AG09319 (cell line): ENCODE measurements at regions not wholly inside any gene's neighbourhood (a gene's known extent, or its start where the extent isn't known, plus 50 kb on each side); places are given as distances from the start of the nearest gene placed in this dataset.

Source experiments
- DNase-seq: peaks from one replicate; pipeline ENCODE4 v3.0.0-alpha.2; 2010; ENCODE audit warnings: low read depth; ENCODE audit errors: extremely low read depth
- TF ChIP-seq, protein P1 (sequence below): IDR thresholded peaks from 2 replicates; pipeline ENCODE4 v1.5.1; 2011; ENCODE audit warnings: low read depth, mild to moderate bottlenecking, inconsistent platforms, low read length, moderate library complexity

GRCh38 chr16:73527187-73527586, 479.3 kb upstream of the ZFHX3 start:
- DNase-seq: no peak
- TF ChIP-seq, protein P1, sequence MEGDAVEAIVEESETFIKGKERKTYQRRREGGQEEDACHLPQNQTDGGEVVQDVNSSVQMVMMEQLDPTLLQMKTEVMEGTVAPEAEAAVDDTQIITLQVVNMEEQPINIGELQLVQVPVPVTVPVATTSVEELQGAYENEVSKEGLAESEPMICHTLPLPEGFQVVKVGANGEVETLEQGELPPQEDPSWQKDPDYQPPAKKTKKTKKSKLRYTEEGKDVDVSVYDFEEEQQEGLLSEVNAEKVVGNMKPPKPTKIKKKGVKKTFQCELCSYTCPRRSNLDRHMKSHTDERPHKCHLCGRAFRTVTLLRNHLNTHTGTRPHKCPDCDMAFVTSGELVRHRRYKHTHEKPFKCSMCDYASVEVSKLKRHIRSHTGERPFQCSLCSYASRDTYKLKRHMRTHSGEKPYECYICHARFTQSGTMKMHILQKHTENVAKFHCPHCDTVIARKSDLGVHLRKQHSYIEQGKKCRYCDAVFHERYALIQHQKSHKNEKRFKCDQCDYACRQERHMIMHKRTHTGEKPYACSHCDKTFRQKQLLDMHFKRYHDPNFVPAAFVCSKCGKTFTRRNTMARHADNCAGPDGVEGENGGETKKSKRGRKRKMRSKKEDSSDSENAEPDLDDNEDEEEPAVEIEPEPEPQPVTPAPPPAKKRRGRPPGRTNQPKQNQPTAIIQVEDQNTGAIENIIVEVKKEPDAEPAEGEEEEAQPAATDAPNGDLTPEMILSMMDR: no peak

DNA sequence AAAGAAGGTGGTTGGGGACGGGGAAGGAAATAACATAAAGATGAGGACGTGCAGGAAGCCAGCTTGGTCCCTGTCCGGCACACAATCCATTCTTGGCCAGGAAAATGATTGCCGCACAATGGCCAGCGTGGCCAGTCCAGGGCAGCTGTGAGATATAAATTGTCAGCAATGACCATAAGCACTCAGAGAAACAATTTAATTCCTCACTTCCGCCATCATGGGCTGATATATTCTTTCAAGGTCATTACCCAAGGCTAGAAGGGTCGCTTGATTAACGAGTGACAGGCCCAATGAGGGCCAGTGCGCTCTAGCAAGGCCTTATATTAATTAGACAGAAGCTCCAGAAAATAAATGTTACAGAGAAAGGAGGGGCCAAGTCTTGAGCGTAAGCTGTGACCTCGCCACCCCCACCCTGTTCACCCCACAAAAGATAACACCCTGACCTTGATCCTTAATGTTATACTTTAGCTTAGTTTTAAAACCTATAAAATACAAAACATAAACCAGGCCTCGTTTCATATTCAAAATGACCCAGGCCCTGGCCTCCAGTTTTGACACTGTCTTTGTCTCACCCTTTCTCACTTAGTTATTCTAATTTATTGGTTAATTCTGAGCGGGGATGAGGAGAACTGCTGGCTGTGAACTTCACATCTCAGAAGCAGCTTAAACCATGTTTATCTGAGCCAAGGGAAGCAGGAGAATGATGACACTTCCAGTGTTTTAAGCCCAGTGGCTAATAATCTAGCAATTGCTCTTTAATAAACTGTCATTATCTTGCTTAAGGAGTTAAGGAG, 478.3 kb upstream of the ZFHX3 start:
- TF ChIP-seq, protein P1: no peak
- DNase-seq: no peak

- TF ChIP-seq, protein P1: no peak
These were observed 475.3 kb upstream of the ZFHX3 start for GRCh38 chr16:73523209-73523608.

DNA sequence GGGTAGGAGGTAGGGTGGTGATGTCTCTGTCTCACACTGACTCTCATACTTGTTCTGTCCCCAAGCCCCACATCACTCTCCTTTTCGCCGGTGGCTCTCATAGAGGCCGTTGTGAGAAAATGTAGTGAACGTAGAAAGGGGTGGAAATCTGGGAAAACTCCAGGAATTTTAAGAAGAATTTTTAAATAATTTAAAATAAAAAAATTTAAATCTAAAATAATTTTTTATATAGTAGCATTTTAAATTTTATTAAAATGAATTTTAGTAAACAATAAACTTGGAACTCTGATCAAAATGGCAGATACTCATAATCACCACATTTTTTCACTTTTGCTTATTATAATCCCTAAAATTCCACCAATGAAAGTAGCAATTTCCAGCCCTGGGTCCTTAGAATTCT, 473.6 kb upstream of the ZFHX3 start:
- DNase-seq: no peak
- TF ChIP-seq, protein P1: no peak

More at GRCh38 chr16:73523209-73523608, 475.3 kb upstream of the ZFHX3 start:
- no peak for DNase-seq

DNA sequence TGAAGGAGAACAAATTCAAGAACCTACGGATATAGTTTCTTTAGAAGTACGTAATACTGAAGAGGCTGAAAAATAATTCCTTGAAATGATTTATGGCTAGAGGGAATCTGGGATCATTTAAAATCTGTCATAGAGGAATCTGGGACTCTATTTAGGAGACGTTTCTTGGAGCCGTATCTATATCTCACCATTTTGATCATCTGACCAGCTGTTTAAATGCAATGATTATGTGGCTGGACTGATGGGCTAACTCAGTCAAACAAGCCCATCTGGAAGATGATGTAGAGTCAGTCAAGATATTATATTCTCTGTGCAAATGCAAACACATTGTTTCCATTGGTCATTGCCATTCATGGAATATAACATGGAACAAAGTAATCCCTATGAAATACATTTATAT, 467.7 kb upstream of the ZFHX3 start:
- DNase-seq: no peak

GRCh38 chr16:73510852-73511251, 462.9 kb upstream of the ZFHX3 start:
- no peak for DNase-seq
- TF ChIP-seq, protein P1: no peak

More for the DNA sequence above, 467.7 kb upstream of the ZFHX3 start:
- TF ChIP-seq, protein P1: no peak

DNA sequence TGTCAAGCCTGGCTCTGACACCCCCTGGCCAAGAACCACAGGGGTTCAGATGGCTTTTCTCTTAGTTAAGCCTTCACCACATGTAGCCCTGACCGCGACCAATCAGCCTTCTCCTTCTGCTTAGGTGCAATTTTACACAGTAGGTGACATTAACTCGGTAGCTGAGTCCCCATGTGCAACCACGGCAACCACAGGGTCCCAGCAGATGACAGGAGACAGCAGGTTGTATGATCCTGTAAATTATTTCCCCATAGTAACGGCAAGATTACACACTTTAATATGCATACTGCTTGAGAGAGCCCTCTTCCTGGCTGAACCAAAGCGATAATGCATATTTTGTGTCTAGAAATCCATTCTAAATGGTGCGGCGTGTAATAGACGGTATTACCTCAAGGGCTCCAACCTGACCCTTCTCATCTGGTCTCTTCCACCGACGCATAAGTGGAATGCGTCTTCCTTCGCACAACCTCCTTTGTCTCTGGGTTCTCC, 458.7 kb upstream of the ZFHX3 start:
- DNase-seq: no peak
- TF ChIP-seq, protein P1: no peak
